ENCODE measurements at regions not wholly inside any gene's neighbourhood (a gene's known extent, or its start where the extent isn't known, plus 50 kb on each side); places are given as distances from the start of the nearest gene placed in this dataset.

DNA sequence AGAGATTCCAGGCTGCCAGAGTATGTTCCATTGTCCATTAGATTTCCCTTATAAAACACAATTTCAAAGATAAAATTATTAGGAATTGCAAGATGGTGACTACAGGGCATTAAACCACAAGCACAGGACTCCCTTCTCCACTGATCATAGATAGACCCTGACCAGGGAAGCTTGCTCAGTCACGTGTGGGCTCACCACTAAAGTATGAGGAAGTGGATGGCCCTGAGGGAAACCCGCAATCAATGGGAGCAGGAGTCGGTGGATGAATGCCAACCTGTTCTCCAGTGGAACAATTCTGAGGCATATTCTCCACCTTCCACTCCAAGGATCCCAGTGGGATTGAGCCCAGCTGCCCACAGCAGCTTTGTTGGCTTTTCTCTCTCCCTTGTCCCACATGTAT, 515.7 kb downstream of the BCOR start:
- TF ChIP-seq, protein P1, sequence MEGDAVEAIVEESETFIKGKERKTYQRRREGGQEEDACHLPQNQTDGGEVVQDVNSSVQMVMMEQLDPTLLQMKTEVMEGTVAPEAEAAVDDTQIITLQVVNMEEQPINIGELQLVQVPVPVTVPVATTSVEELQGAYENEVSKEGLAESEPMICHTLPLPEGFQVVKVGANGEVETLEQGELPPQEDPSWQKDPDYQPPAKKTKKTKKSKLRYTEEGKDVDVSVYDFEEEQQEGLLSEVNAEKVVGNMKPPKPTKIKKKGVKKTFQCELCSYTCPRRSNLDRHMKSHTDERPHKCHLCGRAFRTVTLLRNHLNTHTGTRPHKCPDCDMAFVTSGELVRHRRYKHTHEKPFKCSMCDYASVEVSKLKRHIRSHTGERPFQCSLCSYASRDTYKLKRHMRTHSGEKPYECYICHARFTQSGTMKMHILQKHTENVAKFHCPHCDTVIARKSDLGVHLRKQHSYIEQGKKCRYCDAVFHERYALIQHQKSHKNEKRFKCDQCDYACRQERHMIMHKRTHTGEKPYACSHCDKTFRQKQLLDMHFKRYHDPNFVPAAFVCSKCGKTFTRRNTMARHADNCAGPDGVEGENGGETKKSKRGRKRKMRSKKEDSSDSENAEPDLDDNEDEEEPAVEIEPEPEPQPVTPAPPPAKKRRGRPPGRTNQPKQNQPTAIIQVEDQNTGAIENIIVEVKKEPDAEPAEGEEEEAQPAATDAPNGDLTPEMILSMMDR (IDR thresholded peaks at IDR 0.05; ENCODE audit: low read depth, low read length, poor library complexity, severe bottlenecking) = no peak
- no peak for TF ChIP-seq EZH2phosphoT487 (IDR thresholded peaks at IDR 0.05; ENCODE audit: borderline replicate concordance, low read length)

All from DOHH2 (cell line).